ENCODE measurements at regions not wholly inside any gene's neighbourhood (a gene's known extent, or its start where the extent isn't known, plus 50 kb on each side); places are given as distances from the start of the nearest gene placed in this dataset.

DNA sequence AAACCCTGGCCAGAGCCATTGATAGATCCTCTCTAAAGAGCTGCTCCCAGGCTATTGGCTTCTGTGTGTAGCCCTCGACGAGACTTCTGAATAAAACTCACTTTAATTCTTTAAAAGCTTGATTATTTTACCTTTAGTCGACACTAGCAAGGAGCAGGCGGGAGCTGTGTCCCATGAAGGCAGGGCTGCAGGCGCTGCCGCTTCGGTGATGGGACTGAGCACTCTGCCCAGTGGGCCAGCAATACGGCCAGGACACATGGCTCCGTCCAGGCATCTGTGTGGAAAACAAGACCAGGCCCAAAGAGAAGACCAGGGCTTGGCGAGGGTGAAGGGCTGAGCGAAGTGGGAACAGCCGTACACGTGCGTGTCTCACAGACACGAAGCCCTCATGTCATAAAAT lies 365.9 kb downstream of the GADD45G start:
- TF ChIP-seq CTCF (IDR thresholded peaks at IDR 0.05; ENCODE audit: unreplicated experiment): no peak
- H3K27ac Mint-ChIP-seq (ENCODE audit: unreplicated experiment): no peak overlapping the region
- H3K9me3 Mint-ChIP-seq (ENCODE audit: unreplicated experiment): no peaks in the 10 kb centered on the region
- H3K27me3 Mint-ChIP-seq (ENCODE audit: unreplicated experiment): peaks cover 4% of the 10 kb centered on the region
- H3K4me1 Mint-ChIP-seq (ENCODE audit: unreplicated experiment): peaks cover 3% of the 10 kb centered on the region
- no peaks in the 10 kb centered on the region for H3K36me3 Mint-ChIP-seq (ENCODE audit: low read depth, unreplicated experiment)
- no peak overlapping the region for H3K4me3 Mint-ChIP-seq (ENCODE audit: unreplicated experiment)
- no peak for DNase-seq (ENCODE audit: low spot score)

DNA sequence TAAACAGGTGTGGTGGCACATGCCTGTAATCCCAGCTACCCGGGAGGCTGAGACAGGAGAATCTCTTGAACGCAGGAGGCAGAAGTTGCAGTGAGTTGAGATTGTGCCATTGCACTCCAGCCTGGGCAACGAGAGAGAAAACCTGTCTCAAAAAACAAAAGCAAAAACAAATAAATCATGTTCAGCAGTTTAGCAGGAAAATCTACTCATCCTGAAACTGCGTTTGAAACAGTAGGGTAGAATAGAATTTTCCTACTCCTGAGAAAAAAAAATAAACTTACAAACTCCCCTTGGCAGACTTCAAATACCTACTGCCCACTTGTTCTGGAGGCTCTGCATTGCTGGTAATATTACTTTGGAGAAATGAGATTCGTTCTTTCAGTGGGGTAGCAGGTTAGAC lies 367.7 kb downstream of the GADD45G start:
- Mint-ChIP-seq H3K36me3 (ENCODE audit: low read depth, unreplicated experiment) (no peaks in the 10 kb centered on the region), H3K4me3 (ENCODE audit: unreplicated experiment) (no peak overlapping the region), H3K4me1 (ENCODE audit: unreplicated experiment) (peaks cover 3% of the 10 kb centered on the region), H3K27me3 (ENCODE audit: unreplicated experiment) (peaks cover 4% of the 10 kb centered on the region), H3K9me3 (ENCODE audit: unreplicated experiment) (no peaks in the 10 kb centered on the region), H3K27ac (ENCODE audit: unreplicated experiment) (no peak overlapping the region)
- no peak for DNase-seq (ENCODE audit: low spot score)
- TF ChIP-seq CTCF (IDR thresholded peaks at IDR 0.05; ENCODE audit: unreplicated experiment): no peak

DNA sequence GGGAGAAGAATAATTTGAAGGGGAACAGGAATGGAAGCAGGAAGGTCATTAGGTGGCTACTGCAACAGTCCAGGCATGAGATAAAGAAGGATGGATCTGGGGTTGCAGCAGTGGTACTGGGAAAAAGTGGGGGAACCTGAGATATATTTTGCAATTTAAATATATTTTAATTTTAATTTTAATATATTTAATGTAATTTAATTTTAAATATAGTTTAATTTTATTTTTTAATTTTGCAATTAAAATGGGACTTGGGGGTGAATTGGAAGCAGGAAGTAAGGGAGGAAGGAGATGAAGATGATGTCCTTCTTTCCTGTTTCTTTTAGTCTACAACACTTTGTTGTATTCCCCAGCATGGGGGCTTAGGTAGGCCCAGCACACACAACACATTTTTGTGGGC lies 369.8 kb downstream of the GADD45G start:
- TF ChIP-seq CTCF (IDR thresholded peaks at IDR 0.05; ENCODE audit: unreplicated experiment): no peak
- no peak overlapping the region for H3K27ac Mint-ChIP-seq (ENCODE audit: unreplicated experiment)
- no peaks in the 10 kb centered on the region for H3K9me3 Mint-ChIP-seq (ENCODE audit: unreplicated experiment)
- no peaks in the 10 kb centered on the region for H3K36me3 Mint-ChIP-seq (ENCODE audit: low read depth, unreplicated experiment)
- H3K4me1 Mint-ChIP-seq (ENCODE audit: unreplicated experiment): peaks cover 5% of the 10 kb centered on the region
- peaks cover 4% of the 10 kb centered on the region for H3K27me3 Mint-ChIP-seq (ENCODE audit: unreplicated experiment)
- DNase-seq (ENCODE audit: low spot score): no peak
- no peak overlapping the region for H3K4me3 Mint-ChIP-seq (ENCODE audit: unreplicated experiment)

DNA sequence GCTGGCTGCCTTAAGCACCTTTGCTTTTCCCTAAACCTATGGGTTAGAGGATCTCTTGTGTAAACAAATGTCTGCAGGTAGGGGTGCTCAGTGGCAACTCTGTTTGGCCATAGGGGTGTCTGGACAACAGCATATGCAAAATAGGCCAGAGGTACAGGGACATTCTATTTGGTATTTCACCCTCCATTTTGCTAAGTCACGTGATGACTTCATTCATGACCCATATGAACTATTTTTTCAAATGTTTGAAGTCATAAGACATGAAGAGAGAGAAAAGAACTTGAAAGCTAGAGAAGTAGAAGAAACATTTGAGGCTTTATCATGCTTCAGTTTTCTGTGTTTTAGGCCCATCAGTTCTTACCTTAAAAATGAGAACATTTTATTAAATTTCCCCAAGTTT lies 370.2 kb downstream of the GADD45G start:
- Mint-ChIP-seq H3K4me1 (ENCODE audit: unreplicated experiment) (peaks cover 5% of the 10 kb centered on the region), H3K4me3 (ENCODE audit: unreplicated experiment) (no peak overlapping the region), H3K36me3 (ENCODE audit: low read depth, unreplicated experiment) (no peaks in the 10 kb centered on the region), H3K27ac (ENCODE audit: unreplicated experiment) (no peak overlapping the region), H3K27me3 (ENCODE audit: unreplicated experiment) (peaks cover 4% of the 10 kb centered on the region), H3K9me3 (ENCODE audit: unreplicated experiment) (no peaks in the 10 kb centered on the region)
- no peak for TF ChIP-seq CTCF (IDR thresholded peaks at IDR 0.05; ENCODE audit: unreplicated experiment)
- DNase-seq (ENCODE audit: low spot score): no peak

DNA sequence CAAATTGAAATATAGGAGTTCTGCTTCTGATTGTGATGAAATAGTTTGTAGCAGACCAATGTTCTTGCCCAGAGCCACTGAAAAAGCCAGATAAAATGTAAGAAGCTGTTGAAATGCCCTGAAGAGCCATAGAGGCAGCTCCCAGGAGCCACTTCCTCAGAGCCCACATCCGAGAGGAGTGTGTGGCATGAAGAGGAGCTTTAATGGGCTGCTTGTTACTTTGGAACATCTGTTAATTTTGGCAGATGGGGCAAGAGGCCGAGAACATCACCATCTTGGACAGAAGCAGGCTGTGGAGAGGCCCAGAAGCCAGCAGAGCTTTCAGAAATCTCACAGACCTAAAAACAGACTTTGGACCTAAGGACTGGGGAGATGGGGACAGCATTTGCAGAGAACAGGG lies 370.8 kb downstream of the GADD45G start:
- Mint-ChIP-seq H3K27ac (ENCODE audit: unreplicated experiment) (no peak overlapping the region), H3K4me1 (ENCODE audit: unreplicated experiment) (peaks cover 5% of the 10 kb centered on the region), H3K9me3 (ENCODE audit: unreplicated experiment) (no peaks in the 10 kb centered on the region), H3K27me3 (ENCODE audit: unreplicated experiment) (peaks cover 4% of the 10 kb centered on the region), H3K4me3 (ENCODE audit: unreplicated experiment) (no peak overlapping the region), H3K36me3 (ENCODE audit: low read depth, unreplicated experiment) (no peaks in the 10 kb centered on the region)
- TF ChIP-seq CTCF (IDR thresholded peaks at IDR 0.05; ENCODE audit: unreplicated experiment): no peak
- DNase-seq (ENCODE audit: low spot score): no peak

Measured in endothelial cell (in vitro differentiated cells).